Thoracic aorta (tissue), 2 donors: ENCODE measurements at regions not wholly inside any gene's neighbourhood (a gene's known extent, or its start where the extent isn't known, plus 50 kb on each side); places are given as distances from the start of the nearest gene placed in this dataset.

Experiments
- ATAC-seq: fragments of 150-250 bp; one replicate; pipeline ENCODE4 v1.8.0; 2017; ENCODE audit warnings: low read depth; ENCODE audit not compliant: insufficient number of reproducible peaks, low FRiP score
- DNase-seq: peaks from one replicate; pipeline ENCODE4 v3.0.0-alpha.2; 2020; ENCODE audit warnings: low spot score
- H3K27ac ChIP-seq, 2 donors: fragments of 200-600 bp; sonication (generic); 1 replicate in 1 of 2; 2 replicates in 1 of 2; pipeline ENCODE4 v1.5.1; 2016; ENCODE audit warnings: mild to moderate bottlenecking in 2 of 2, moderate library complexity in 2 of 2
- H3K27me3 ChIP-seq: fragments of 200-600 bp; sonication (generic); replicated peaks from 2 replicates; pipeline ENCODE4 v1.6.0; 2016; ENCODE audit warnings: mild to moderate bottlenecking; ENCODE audit not compliant: insufficient read depth
- H3K36me3 ChIP-seq: fragments of 200-600 bp; sonication (generic); one replicate; pipeline ENCODE4 v1.5.1; 2016
- H3K4me1 ChIP-seq, 2 donors: fragments of 200-600 bp; sonication (generic); 1 replicate in 1 of 2; 2 replicates in 1 of 2; pipeline versions ENCODE4 v1.5.1 to v1.6.0; 2016; ENCODE audit warnings: low read depth in 2 of 2, mild to moderate bottlenecking in 1 of 2; ENCODE audit not compliant: control insufficient read depth in 1 of 2
- H3K4me3 ChIP-seq: fragments of 200-600 bp; sonication (generic); 2 replicates; pipeline ENCODE4 v1.5.1; 2016; ENCODE audit warnings: mild to moderate bottlenecking
- H3K9me3 ChIP-seq: fragments of 200-600 bp; sonication (generic); 2 replicates; pipeline ENCODE4 v1.5.1; 2016
- TF ChIP-seq, protein P1 (sequence below): fragments of 200-600 bp; sonication (generic); IDR thresholded peaks from one replicate; pipeline ENCODE4 v1.5.1; 2019; ENCODE audit warnings: antibody characterized with exemption

DNA sequence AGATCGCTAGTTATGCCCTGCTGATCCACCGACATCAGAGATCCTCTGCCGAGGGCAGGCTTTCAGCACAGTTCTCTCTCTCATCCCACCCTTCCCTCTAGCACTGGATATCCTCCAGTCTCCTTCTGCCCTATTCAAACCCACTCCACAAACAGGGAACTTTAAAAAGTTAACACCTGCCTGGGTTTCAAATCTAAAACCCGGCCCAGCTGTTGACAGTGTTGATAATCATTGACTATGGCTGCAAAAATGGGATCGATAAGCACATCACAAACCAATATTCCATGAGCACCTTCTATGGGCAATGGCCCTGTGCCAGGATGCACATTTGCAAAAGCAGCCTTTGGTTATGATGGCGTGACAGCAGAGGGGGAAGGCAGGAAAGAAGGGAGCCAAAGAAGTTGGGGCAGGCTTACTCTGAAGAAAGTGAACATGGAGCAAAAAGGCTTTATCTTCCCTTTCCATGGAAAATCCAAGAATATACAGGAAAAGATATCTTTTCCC lies 482.3 kb upstream of the KLHL29 start:
- Histone ChIP-seq H3K27me3 (no peaks in the 10 kb centered on the region), H3K4me1 (no peaks in the 10 kb centered on the region), H3K27ac (no peak overlapping the region), H3K36me3 (no peaks in the 10 kb centered on the region), H3K4me3 (no peak overlapping the region), H3K9me3 (no peaks in the 10 kb centered on the region)
- no peak for DNase-seq
- TF ChIP-seq, protein P1, sequence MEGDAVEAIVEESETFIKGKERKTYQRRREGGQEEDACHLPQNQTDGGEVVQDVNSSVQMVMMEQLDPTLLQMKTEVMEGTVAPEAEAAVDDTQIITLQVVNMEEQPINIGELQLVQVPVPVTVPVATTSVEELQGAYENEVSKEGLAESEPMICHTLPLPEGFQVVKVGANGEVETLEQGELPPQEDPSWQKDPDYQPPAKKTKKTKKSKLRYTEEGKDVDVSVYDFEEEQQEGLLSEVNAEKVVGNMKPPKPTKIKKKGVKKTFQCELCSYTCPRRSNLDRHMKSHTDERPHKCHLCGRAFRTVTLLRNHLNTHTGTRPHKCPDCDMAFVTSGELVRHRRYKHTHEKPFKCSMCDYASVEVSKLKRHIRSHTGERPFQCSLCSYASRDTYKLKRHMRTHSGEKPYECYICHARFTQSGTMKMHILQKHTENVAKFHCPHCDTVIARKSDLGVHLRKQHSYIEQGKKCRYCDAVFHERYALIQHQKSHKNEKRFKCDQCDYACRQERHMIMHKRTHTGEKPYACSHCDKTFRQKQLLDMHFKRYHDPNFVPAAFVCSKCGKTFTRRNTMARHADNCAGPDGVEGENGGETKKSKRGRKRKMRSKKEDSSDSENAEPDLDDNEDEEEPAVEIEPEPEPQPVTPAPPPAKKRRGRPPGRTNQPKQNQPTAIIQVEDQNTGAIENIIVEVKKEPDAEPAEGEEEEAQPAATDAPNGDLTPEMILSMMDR = no peak
- ATAC-seq = no peak

DNA sequence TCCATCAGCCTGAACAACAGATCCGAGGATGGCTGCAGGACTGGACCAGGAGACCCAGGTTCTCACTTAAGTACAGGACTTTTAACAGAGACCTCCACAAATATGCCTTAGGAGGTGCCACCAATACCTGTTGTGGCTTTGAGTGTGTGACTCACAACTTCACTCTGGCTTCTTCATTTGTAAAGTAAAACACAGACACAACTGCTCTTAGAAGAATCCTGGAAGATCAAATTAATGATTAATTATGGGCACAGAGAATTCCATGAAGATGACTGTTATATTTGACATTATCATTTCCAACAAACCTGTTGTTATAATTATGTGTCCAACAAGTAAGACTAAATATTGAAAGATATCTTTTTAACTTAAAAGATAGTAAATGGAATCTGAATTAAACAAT lies 481.4 kb upstream of the KLHL29 start:
- Histone ChIP-seq H3K4me1 (no peaks in the 10 kb centered on the region), H3K4me3 (no peak overlapping the region), H3K27me3 (no peaks in the 10 kb centered on the region), H3K9me3 (no peaks in the 10 kb centered on the region), H3K27ac (no peak overlapping the region), H3K36me3 (no peaks in the 10 kb centered on the region)
- DNase-seq = no peak
- ATAC-seq = no peak
- TF ChIP-seq, protein P1 = no peak

DNA sequence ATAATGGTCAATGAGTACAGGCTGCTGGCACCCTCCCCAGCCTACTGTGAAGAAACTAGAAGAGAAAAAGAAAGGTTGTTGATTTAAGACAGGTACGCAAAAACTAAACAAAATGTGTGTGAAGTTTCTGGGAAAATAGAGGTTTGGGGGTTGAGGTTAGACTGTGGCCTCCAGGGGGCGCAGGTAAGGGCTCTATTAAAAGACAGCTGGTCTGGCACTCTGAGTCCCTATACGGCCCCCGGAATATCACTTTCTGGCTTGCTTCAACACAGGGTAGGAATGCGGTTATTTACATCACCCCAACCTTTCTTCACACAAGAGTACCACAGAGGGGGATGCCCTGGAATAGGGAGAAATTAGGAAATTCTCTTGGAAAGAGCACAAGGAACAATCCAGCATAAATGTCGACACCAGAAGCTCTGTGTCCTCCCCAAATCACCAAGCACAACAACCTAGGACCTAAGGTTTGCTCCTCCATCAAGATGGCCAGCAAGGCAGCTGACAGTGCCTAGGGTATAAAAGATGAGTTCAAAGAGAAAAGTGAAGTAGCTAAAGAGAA lies 480.8 kb upstream of the KLHL29 start:
- H3K36me3 ChIP-seq = no peaks in the 10 kb centered on the region
- no peaks in the 10 kb centered on the region for H3K9me3 ChIP-seq
- no peaks in the 10 kb centered on the region for H3K4me1 ChIP-seq
- no peak overlapping the region for H3K27ac ChIP-seq
- no peak for DNase-seq
- H3K4me3 ChIP-seq = no peak overlapping the region
- no peaks in the 10 kb centered on the region for H3K27me3 ChIP-seq
- TF ChIP-seq, protein P1 = peak; percentile 11
- no peak for ATAC-seq

DNA sequence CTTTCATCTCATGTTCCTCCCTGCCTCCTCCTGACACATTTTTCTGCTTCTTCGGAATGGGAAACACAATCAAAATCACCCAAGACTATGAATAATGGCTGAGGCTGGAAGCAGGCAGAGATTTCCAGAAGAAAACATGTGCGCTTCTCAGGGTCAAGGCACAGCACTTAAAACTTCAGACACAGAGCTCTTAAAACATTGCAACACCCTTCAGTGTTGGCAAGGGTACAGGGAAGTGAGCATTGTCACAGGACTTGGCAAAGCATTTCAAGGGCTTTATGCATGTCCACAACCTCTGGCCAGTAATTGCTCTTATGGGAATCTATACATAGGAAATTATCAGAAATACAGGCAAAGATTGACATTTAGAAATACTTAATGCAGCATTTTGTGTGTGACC lies 477.6 kb upstream of the KLHL29 start:
- TF ChIP-seq, protein P1 = no peak
- Histone ChIP-seq H3K4me1 (no peaks in the 10 kb centered on the region), H3K27ac (no peak overlapping the region), H3K36me3 (no peaks in the 10 kb centered on the region), H3K4me3 (no peak overlapping the region), H3K9me3 (no peaks in the 10 kb centered on the region), H3K27me3 (no peaks in the 10 kb centered on the region)
- DNase-seq (no peak), ATAC-seq (no peak)

DNA sequence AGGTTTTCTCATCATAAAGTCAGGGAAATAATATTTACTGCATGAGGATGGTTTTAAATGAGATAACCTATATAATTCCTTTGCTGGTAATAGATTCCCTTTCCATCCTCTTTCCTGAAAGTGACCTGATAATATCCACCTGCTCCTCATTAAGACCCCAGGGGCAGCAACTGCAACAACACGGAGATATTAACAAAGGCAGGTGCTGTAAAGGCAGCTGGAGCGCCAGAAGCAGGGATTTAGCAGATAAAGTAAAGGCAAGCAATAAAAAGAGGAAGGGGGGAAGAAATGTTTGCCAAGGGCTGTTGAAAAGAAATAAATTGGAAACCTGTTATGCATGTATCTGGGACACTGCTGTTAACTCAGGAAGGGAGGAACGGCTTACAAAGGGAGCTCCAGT lies 472.6 kb upstream of the KLHL29 start:
- ATAC-seq (no peak), DNase-seq (no peak)
- Histone ChIP-seq H3K27ac (no peak overlapping the region), H3K36me3 (no peaks in the 10 kb centered on the region), H3K9me3 (no peaks in the 10 kb centered on the region), H3K27me3 (no peaks in the 10 kb centered on the region), H3K4me1 (no peaks in the 10 kb centered on the region), H3K4me3 (no peak overlapping the region)
- TF ChIP-seq, protein P1 = no peak
